Effector memory CD4-positive, alpha-beta T cell (primary cell): ENCODE measurements at regions not wholly inside any gene's neighbourhood (a gene's known extent, or its start where the extent isn't known, plus 50 kb on each side); places are given as distances from the start of the nearest gene placed in this dataset.

ENCODE experiments used
- DNase-seq, 3 donors: peaks; one replicate each; pipeline ENCODE4 v3.0.0-alpha.2; 2020
- H3K27ac ChIP-seq: 2 replicates; pipeline ENCODE4 v1.7.0; 2013; ENCODE audit warnings: mild to moderate bottlenecking, low read length, moderate library complexity; ENCODE audit not compliant: insufficient read depth, poor library complexity, severe bottlenecking
- H3K27me3 ChIP-seq: replicated peaks from 2 replicates; pipeline ENCODE4 v1.7.0; 2013; ENCODE audit warnings: mild to moderate bottlenecking, low read length; ENCODE audit not compliant: insufficient read depth, control insufficient read depth, poor library complexity, severe bottlenecking
- H3K36me3 ChIP-seq: 2 replicates; pipeline ENCODE4 v1.7.0; 2013; ENCODE audit warnings: mild to moderate bottlenecking, low read length, moderate library complexity; ENCODE audit not compliant: control insufficient read depth, insufficient read depth
- H3K4me1 ChIP-seq: 2 replicates; pipeline ENCODE4 v1.7.0; 2013; ENCODE audit warnings: low read length, mild to moderate bottlenecking; ENCODE audit not compliant: control insufficient read depth, insufficient read depth, poor library complexity, severe bottlenecking
- H3K4me3 ChIP-seq: 2 replicates; pipeline ENCODE4 v1.7.0; 2013; ENCODE audit warnings: low read length, low read depth, mild to moderate bottlenecking; ENCODE audit not compliant: insufficient read depth, poor library complexity, severe bottlenecking
- H3K9me3 ChIP-seq: 2 replicates; pipeline ENCODE4 v1.7.0; 2013; ENCODE audit warnings: mild to moderate bottlenecking, low read length, moderate library complexity; ENCODE audit not compliant: control insufficient read depth

GRCh38 chr9:126155756-126156664 lies 170.6 kb upstream of the MVB12B start:
- no peak for DNase-seq
- Histone ChIP-seq H3K4me1 (no peaks in the 10 kb centered on the region), H3K9me3 (no peaks in the 10 kb centered on the region), H3K27me3 (no peaks in the 10 kb centered on the region), H3K27ac (no peak overlapping the region), H3K4me3 (no peak overlapping the region), H3K36me3 (no peaks in the 10 kb centered on the region)

- Histone ChIP-seq H3K4me3 (no peak overlapping the region), H3K9me3 (no peaks in the 10 kb centered on the region), H3K27me3 (no peaks in the 10 kb centered on the region), H3K36me3 (no peaks in the 10 kb centered on the region), H3K4me1 (no peaks in the 10 kb centered on the region), H3K27ac (no peak overlapping the region)
- no peak for DNase-seq
Measured at GRCh38 chr9:126156898-126157297, 169.7 kb upstream of the MVB12B start.

- H3K27ac ChIP-seq: no peak overlapping the region
- no peak for DNase-seq
- H3K4me1 ChIP-seq: no peaks in the 10 kb centered on the region
- H3K27me3 ChIP-seq: no peaks in the 10 kb centered on the region
- no peak overlapping the region for H3K4me3 ChIP-seq
- H3K36me3 ChIP-seq: no peaks in the 10 kb centered on the region
- no peaks in the 10 kb centered on the region for H3K9me3 ChIP-seq
Measured at GRCh38 chr9:126157423-126157822, 169.2 kb upstream of the MVB12B start.

- Histone ChIP-seq H3K9me3 (no peaks in the 10 kb centered on the region), H3K4me3 (no peak overlapping the region), H3K27ac (no peak overlapping the region), H3K36me3 (no peaks in the 10 kb centered on the region), H3K4me1 (no peaks in the 10 kb centered on the region), H3K27me3 (no peaks in the 10 kb centered on the region)
- no peak for DNase-seq
Measured at GRCh38 chr9:126157826-126158587, 168.6 kb upstream of the MVB12B start.

GRCh38 chr9:126158588-126159429 lies 167.8 kb upstream of the MVB12B start:
- Histone ChIP-seq H3K4me1 (no peaks in the 10 kb centered on the region), H3K27me3 (no peaks in the 10 kb centered on the region), H3K4me3 (no peak overlapping the region), H3K36me3 (no peaks in the 10 kb centered on the region), H3K9me3 (no peaks in the 10 kb centered on the region), H3K27ac (no peak overlapping the region)
- DNase-seq: no peak

GRCh38 chr9:126159430-126160060 lies 167.1 kb upstream of the MVB12B start:
- Histone ChIP-seq H3K9me3 (no peaks in the 10 kb centered on the region), H3K27ac (no peak overlapping the region), H3K27me3 (no peaks in the 10 kb centered on the region), H3K4me1 (no peaks in the 10 kb centered on the region), H3K36me3 (no peaks in the 10 kb centered on the region), H3K4me3 (no peak overlapping the region)
- no peak for DNase-seq

GRCh38 chr9:126160067-126160853 lies 166.4 kb upstream of the MVB12B start:
- no peak for DNase-seq
- no peaks in the 10 kb centered on the region for H3K36me3 ChIP-seq

GRCh38 chr9:126160854-126161329 lies 165.7 kb upstream of the MVB12B start:
- no peaks in the 10 kb centered on the region for H3K9me3 ChIP-seq
- no peak overlapping the region for H3K27ac ChIP-seq
- no peaks in the 10 kb centered on the region for H3K27me3 ChIP-seq
- DNase-seq: no peak
- no peaks in the 10 kb centered on the region for H3K36me3 ChIP-seq
- no peak overlapping the region for H3K4me3 ChIP-seq
- no peaks in the 10 kb centered on the region for H3K4me1 ChIP-seq

More at GRCh38 chr9:126160067-126160853, 166.4 kb upstream of the MVB12B start:
- Histone ChIP-seq H3K4me3 (no peak overlapping the region), H3K27me3 (no peaks in the 10 kb centered on the region), H3K9me3 (no peaks in the 10 kb centered on the region), H3K27ac (no peak overlapping the region), H3K4me1 (no peaks in the 10 kb centered on the region)
